ENCODE measurements at regions not wholly inside any gene's neighbourhood (a gene's known extent, or its start where the extent isn't known, plus 50 kb on each side); places are given as distances from the start of the nearest gene placed in this dataset.
A peak's percentile ranks its signal among the peaks of the same experiment; 100 is the strongest.
"Not testable (repeated sequence)": the region's sequence is repeated elsewhere in the genome, so short reads cannot be mapped to it uniquely, and the experiment has no call there.

- DNase-seq = peak; percentile 65
- Histone ChIP-seq H3K36me3 (no peaks in the 10 kb centered on the region), H3K27me3 (no peaks in the 10 kb centered on the region), H3K9me3 (no peaks in the 10 kb centered on the region), H3K4me3 (peak overlapping the region; percentile 26)
Observed at GRCh38 chr7:25069900-25070443, 55.1 kb downstream of the CYCS start.

- Histone ChIP-seq H3K36me3 (no peaks in the 10 kb centered on the region), H3K9me3 (no peaks in the 10 kb centered on the region), H3K27me3 (no peaks in the 10 kb centered on the region), H3K4me3 (no peak overlapping the region)
- peak; percentile 24 for DNase-seq
Observed at GRCh38 chr7:25068502-25069213, 56.4 kb downstream of the CYCS start.

- H3K4me3 ChIP-seq = no peak overlapping the region
- no peaks in the 10 kb centered on the region for H3K36me3 ChIP-seq
- H3K9me3 ChIP-seq = no peaks in the 10 kb centered on the region
- H3K27me3 ChIP-seq = no peaks in the 10 kb centered on the region
- no peak for DNase-seq
Observed at GRCh38 chr7:25067726-25068501, 57.1 kb downstream of the CYCS start.

GRCh38 chr7:25066253-25066652 is 58.8 kb downstream of the CYCS start:
- no peaks in the 10 kb centered on the region for H3K27me3 ChIP-seq
- no peaks in the 10 kb centered on the region for H3K36me3 ChIP-seq
- DNase-seq = no peak
- no peaks in the 10 kb centered on the region for H3K9me3 ChIP-seq
- H3K4me3 ChIP-seq = no peak overlapping the region

GRCh38 chr7:25062380-25062779 is 62.7 kb downstream of the CYCS start:
- Histone ChIP-seq H3K4me3 (no peak overlapping the region), H3K9me3 (no peaks in the 10 kb centered on the region), H3K27me3 (no peaks in the 10 kb centered on the region), H3K36me3 (no peaks in the 10 kb centered on the region)
- no peak for DNase-seq

GRCh38 chr7:25060487-25061055 is 64.5 kb downstream of the CYCS start:
- H3K27me3 ChIP-seq = no peaks in the 10 kb centered on the region
- DNase-seq = no peak
- no peaks in the 10 kb centered on the region for H3K9me3 ChIP-seq
- no peak overlapping the region for H3K4me3 ChIP-seq
- no peaks in the 10 kb centered on the region for H3K36me3 ChIP-seq

GRCh38 chr7:25059576-25059975 is 65.5 kb downstream of the CYCS start:
- H3K9me3 ChIP-seq = no peaks in the 10 kb centered on the region
- DNase-seq = no peak
- no peaks in the 10 kb centered on the region for H3K36me3 ChIP-seq
- H3K27me3 ChIP-seq = no peaks in the 10 kb centered on the region
- H3K4me3 ChIP-seq = no peak overlapping the region

GRCh38 chr7:25056368-25056767 is 68.7 kb downstream of the CYCS start:
- H3K9me3 ChIP-seq = no peaks in the 10 kb centered on the region
- H3K27me3 ChIP-seq = no peaks in the 10 kb centered on the region
- no peaks in the 10 kb centered on the region for H3K36me3 ChIP-seq
- no peak overlapping the region for H3K4me3 ChIP-seq
- DNase-seq = no peak

- no peak for DNase-seq
- Histone ChIP-seq H3K4me3 (no peak overlapping the region), H3K36me3 (no peaks in the 10 kb centered on the region), H3K27me3 (no peaks in the 10 kb centered on the region), H3K9me3 (no peaks in the 10 kb centered on the region)
Observed at GRCh38 chr7:25055520-25056220, 69.4 kb downstream of the CYCS start.

- Histone ChIP-seq H3K4me3 (no peak overlapping the region), H3K9me3 (no peaks in the 10 kb centered on the region), H3K27me3 (no peaks in the 10 kb centered on the region), H3K36me3 (no peaks in the 10 kb centered on the region)
- no peak for DNase-seq
Observed at GRCh38 chr7:25054819-25055519, 70.1 kb downstream of the CYCS start.

GRCh38 chr7:25050223-25050622 is 70.2 kb upstream of the OSBPL3 start:
- no peak for DNase-seq
- Histone ChIP-seq H3K27me3 (no peaks in the 10 kb centered on the region), H3K36me3 (no peaks in the 10 kb centered on the region), H3K9me3 (no peaks in the 10 kb centered on the region), H3K4me3 (no peak overlapping the region)

- H3K27me3 ChIP-seq = no peaks in the 10 kb centered on the region
- no peak overlapping the region for H3K4me3 ChIP-seq
- no peak for DNase-seq
- H3K9me3 ChIP-seq = no peaks in the 10 kb centered on the region
- no peaks in the 10 kb centered on the region for H3K36me3 ChIP-seq
Observed at GRCh38 chr7:25048444-25048834, 68.5 kb upstream of the OSBPL3 start.

GRCh38 chr7:25047571-25048443 is 67.8 kb upstream of the OSBPL3 start:
- H3K27me3 ChIP-seq, H3K36me3 ChIP-seq, H3K4me3 ChIP-seq, DNase-seq, H3K9me3 ChIP-seq: not testable (repeated sequence)

- Histone ChIP-seq H3K9me3 (peaks cover 3% of the 10 kb centered on the region), H3K36me3 (no peaks in the 10 kb centered on the region), H3K4me3 (no peak overlapping the region), H3K27me3 (no peaks in the 10 kb centered on the region)
- DNase-seq = no peak
Observed at GRCh38 chr7:25037325-25037724, 57.3 kb upstream of the OSBPL3 start.

- Histone ChIP-seq H3K9me3 (peaks cover 3% of the 10 kb centered on the region), H3K36me3 (no peaks in the 10 kb centered on the region), H3K27me3 (no peaks in the 10 kb centered on the region), H3K4me3 (no peak overlapping the region)
- no peak for DNase-seq
Observed at GRCh38 chr7:25035274-25035673, 55.3 kb upstream of the OSBPL3 start.

GRCh38 chr7:25034136-25034535 is 54.2 kb upstream of the OSBPL3 start:
- no peaks in the 10 kb centered on the region for H3K36me3 ChIP-seq
- no peak for DNase-seq
- H3K9me3 ChIP-seq = peaks cover 3% of the 10 kb centered on the region
- H3K4me3 ChIP-seq = no peak overlapping the region
- no peaks in the 10 kb centered on the region for H3K27me3 ChIP-seq

All from MG63 (cell line).